ENCODE measurements at regions not wholly inside any gene's neighbourhood (a gene's known extent, or its start where the extent isn't known, plus 50 kb on each side); places are given as distances from the start of the nearest gene placed in this dataset.
"Not testable (repeated sequence)": the region's sequence is repeated elsewhere in the genome, so short reads cannot be mapped to it uniquely, and the experiment has no call there.

- peaks cover 16% of the 10 kb centered on the region for H4K20me1 ChIP-seq (ENCODE audit: low read depth, low read length)
- no peaks in the 10 kb centered on the region; the same call in 1 of the 2 replicates for H3F3A ChIP-seq (ENCODE audit: insufficient read depth)
- no peak overlapping the region for H3K4me3 ChIP-seq (ENCODE audit: insufficient read depth, low read length, poor library complexity, severe bottlenecking)
- no peak overlapping the region for H3K9ac ChIP-seq (ENCODE audit: low read length)
- no peak for TF ChIP-seq EZH2phosphoT487 (conservative IDR thresholded peaks at IDR 0.05; ENCODE audit: low read length)
- no peak for TF ChIP-seq CTCF (IDR thresholded peaks at IDR 0.05; ENCODE audit: insufficient read depth, low read length, poor library complexity, severe bottlenecking)
- H2AFZ ChIP-seq (ENCODE audit: low read depth, low read length, severe bottlenecking), result no peak overlapping the region
- no peaks in the 10 kb centered on the region for H3K9me3 ChIP-seq (ENCODE audit: insufficient read depth, low read length)
- H3K27ac ChIP-seq (ENCODE audit: low read depth, low read length), result no peak overlapping the region
- H3K4me2 ChIP-seq (ENCODE audit: low read depth, low read length, poor library complexity, severe bottlenecking), result no peak overlapping the region
- H3K27me3 ChIP-seq (ENCODE audit: low read length), result no peaks in the 10 kb centered on the region
- H3K79me2 ChIP-seq (ENCODE audit: insufficient read depth, low read length), result peaks cover 71% of the 10 kb centered on the region
- H3K9me2 ChIP-seq (replicated peaks; ENCODE audit: insufficient read depth, low read length), result no peaks in the 10 kb centered on the region
- peaks cover 48% of the 10 kb centered on the region for H3K36me3 ChIP-seq (ENCODE audit: low read length)
Measured at GRCh38 chr7:35865287-35865686, 64.4 kb downstream of the SEPTIN7 start.

GRCh38 chr7:35866186-35866585, 65.3 kb downstream of the SEPTIN7 start:
- H4K20me1 ChIP-seq (ENCODE audit: low read depth, low read length), result peaks cover 13% of the 10 kb centered on the region
- no peaks in the 10 kb centered on the region; the same call in 1 of the 2 replicates for H3F3A ChIP-seq (ENCODE audit: insufficient read depth)
- H3K36me3 ChIP-seq (ENCODE audit: low read length), result peaks cover 48% of the 10 kb centered on the region
- no peak overlapping the region for H3K4me3 ChIP-seq (ENCODE audit: insufficient read depth, low read length, poor library complexity, severe bottlenecking)
- H3K79me2 ChIP-seq (ENCODE audit: insufficient read depth, low read length), result peaks cover 71% of the 10 kb centered on the region
- no peak for TF ChIP-seq EZH2phosphoT487 (conservative IDR thresholded peaks at IDR 0.05; ENCODE audit: low read length)
- TF ChIP-seq CTCF (IDR thresholded peaks at IDR 0.05; ENCODE audit: insufficient read depth, low read length, poor library complexity, severe bottlenecking), result no peak
- no peaks in the 10 kb centered on the region for H3K9me2 ChIP-seq (replicated peaks; ENCODE audit: insufficient read depth, low read length)
- H3K4me2 ChIP-seq (ENCODE audit: low read depth, low read length, poor library complexity, severe bottlenecking), result no peak overlapping the region
- no peak overlapping the region for H3K27ac ChIP-seq (ENCODE audit: low read depth, low read length)
- no peak overlapping the region for H3K9ac ChIP-seq (ENCODE audit: low read length)
- H2AFZ ChIP-seq (ENCODE audit: low read depth, low read length, severe bottlenecking), result no peak overlapping the region
- H3K27me3 ChIP-seq (ENCODE audit: low read length), result no peaks in the 10 kb centered on the region
- no peaks in the 10 kb centered on the region for H3K9me3 ChIP-seq (ENCODE audit: insufficient read depth, low read length)

- not testable (repeated sequence) for H3K9me2 ChIP-seq (replicated peaks; ENCODE audit: insufficient read depth, low read length); H3K9ac ChIP-seq (ENCODE audit: low read length); H3K9me3 ChIP-seq (ENCODE audit: insufficient read depth, low read length); H3K4me2 ChIP-seq (ENCODE audit: low read depth, low read length, poor library complexity, severe bottlenecking); H3K27me3 ChIP-seq (ENCODE audit: low read length); H3K27ac ChIP-seq (ENCODE audit: low read depth, low read length); H2AFZ ChIP-seq (ENCODE audit: low read depth, low read length, severe bottlenecking); H3K4me3 ChIP-seq (ENCODE audit: insufficient read depth, low read length, poor library complexity, severe bottlenecking); H4K20me1 ChIP-seq (ENCODE audit: low read depth, low read length)
- peaks cover 20% of the 10 kb centered on the region; the same call in 1 of the 2 replicates for H3F3A ChIP-seq (ENCODE audit: insufficient read depth)
- H3K79me2 ChIP-seq (ENCODE audit: insufficient read depth, low read length), result peaks cover 51% of the 10 kb centered on the region
- peaks cover 50% of the 10 kb centered on the region for H3K36me3 ChIP-seq (ENCODE audit: low read length)
Measured at GRCh38 chr7:35869117-35869516, 68.3 kb downstream of the SEPTIN7 start.

GRCh38 chr7:35869810-35870209, 69.0 kb downstream of the SEPTIN7 start:
- no peaks in the 10 kb centered on the region for H3K9me2 ChIP-seq (replicated peaks; ENCODE audit: insufficient read depth, low read length)
- H3K79me2 ChIP-seq (ENCODE audit: insufficient read depth, low read length), result peaks cover 48% of the 10 kb centered on the region
- no peak overlapping the region for H3K4me3 ChIP-seq (ENCODE audit: insufficient read depth, low read length, poor library complexity, severe bottlenecking)
- H4K20me1 ChIP-seq (ENCODE audit: low read depth, low read length), result peaks cover 6% of the 10 kb centered on the region; the same call in 1 of the 2 replicates
- peaks cover 20% of the 10 kb centered on the region; the same call in 1 of the 2 replicates for H3F3A ChIP-seq (ENCODE audit: insufficient read depth)
- no peak overlapping the region for H2AFZ ChIP-seq (ENCODE audit: low read depth, low read length, severe bottlenecking)
- peaks cover 47% of the 10 kb centered on the region for H3K36me3 ChIP-seq (ENCODE audit: low read length)
- TF ChIP-seq EZH2phosphoT487 (conservative IDR thresholded peaks at IDR 0.05; ENCODE audit: low read length) (no peak), CTCF (IDR thresholded peaks at IDR 0.05; ENCODE audit: insufficient read depth, low read length, poor library complexity, severe bottlenecking) (no peak)
- no peaks in the 10 kb centered on the region for H3K27me3 ChIP-seq (ENCODE audit: low read length)
- no peak overlapping the region for H3K4me2 ChIP-seq (ENCODE audit: low read depth, low read length, poor library complexity, severe bottlenecking)
- H3K9ac ChIP-seq (ENCODE audit: low read length), result no peak overlapping the region
- H3K9me3 ChIP-seq (ENCODE audit: insufficient read depth, low read length), result no peaks in the 10 kb centered on the region
- H3K27ac ChIP-seq (ENCODE audit: low read depth, low read length), result no peak overlapping the region

Measured in SU-DHL-6 (cell line).